OCI-LY1 (cell line): ENCODE measurements at regions not wholly inside any gene's neighbourhood (a gene's known extent, or its start where the extent isn't known, plus 50 kb on each side); places are given as distances from the start of the nearest gene placed in this dataset.

Source experiments
- EZH2 ChIP-seq: fragments of 200-600 bp; sonication (generic), shearing (Covaris generic); IDR thresholded peaks from 2 replicates; pipeline ENCODE4 v1.8.0; 2017; ENCODE audit warnings: borderline replicate concordance, mixed run types, mild to moderate bottlenecking, antibody characterized with exemption, low read length, moderate library complexity, mixed read lengths
- TF ChIP-seq, protein P1 (sequence below): fragments of 200-600 bp; sonication (generic), shearing (Covaris generic); IDR thresholded peaks from 2 replicates; pipeline ENCODE4 v1.5.1; 2017; ENCODE audit warnings: mild to moderate bottlenecking, antibody characterized with exemption, low read length, moderate library complexity, mixed read lengths

DNA sequence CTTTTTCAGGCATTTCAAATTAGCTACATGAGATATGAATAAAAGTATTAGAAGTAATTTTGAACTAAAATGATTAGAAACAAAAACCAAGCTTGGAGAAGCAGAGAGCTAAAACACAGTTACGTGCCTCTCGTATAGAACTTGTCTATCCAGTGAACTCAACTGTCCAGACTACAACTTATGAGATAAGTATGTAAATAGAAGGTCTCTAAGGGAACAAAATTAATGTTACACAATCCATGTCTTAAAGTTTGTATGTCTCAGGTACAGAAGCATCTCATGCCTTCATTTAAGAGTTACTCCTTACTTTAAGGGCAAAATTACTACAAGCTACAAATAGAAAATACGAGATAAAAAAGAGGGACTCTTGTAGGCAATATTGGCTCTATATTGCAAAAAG is 316.8 kb downstream of the CETN3 start:
- TF ChIP-seq, protein P1, sequence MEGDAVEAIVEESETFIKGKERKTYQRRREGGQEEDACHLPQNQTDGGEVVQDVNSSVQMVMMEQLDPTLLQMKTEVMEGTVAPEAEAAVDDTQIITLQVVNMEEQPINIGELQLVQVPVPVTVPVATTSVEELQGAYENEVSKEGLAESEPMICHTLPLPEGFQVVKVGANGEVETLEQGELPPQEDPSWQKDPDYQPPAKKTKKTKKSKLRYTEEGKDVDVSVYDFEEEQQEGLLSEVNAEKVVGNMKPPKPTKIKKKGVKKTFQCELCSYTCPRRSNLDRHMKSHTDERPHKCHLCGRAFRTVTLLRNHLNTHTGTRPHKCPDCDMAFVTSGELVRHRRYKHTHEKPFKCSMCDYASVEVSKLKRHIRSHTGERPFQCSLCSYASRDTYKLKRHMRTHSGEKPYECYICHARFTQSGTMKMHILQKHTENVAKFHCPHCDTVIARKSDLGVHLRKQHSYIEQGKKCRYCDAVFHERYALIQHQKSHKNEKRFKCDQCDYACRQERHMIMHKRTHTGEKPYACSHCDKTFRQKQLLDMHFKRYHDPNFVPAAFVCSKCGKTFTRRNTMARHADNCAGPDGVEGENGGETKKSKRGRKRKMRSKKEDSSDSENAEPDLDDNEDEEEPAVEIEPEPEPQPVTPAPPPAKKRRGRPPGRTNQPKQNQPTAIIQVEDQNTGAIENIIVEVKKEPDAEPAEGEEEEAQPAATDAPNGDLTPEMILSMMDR = no peak
- no peak for TF ChIP-seq EZH2
